A549 (cell line): ENCODE measurements at regions not wholly inside any gene's neighbourhood (a gene's known extent, or its start where the extent isn't known, plus 50 kb on each side); places are given as distances from the start of the nearest gene placed in this dataset.

Experiments
- ATAC-seq, 2 experiments: fragments of 200-7000 bp in 1 of 2; fragments of >200 bp in 1 of 2; cut with Nextera tagmentation in 1 of 2; cut with Tn5 transposase in 1 of 2; 3 replicates each; pipeline versions ENCODE4 v1.8.0 to v1.9.1; 2018 to 2020; ENCODE audit warnings: mild to moderate bottlenecking in 1 of 2, moderate library complexity in 1 of 2
- CTCF ChIA-PET: fragments of 300-600 bp; sonication (Branson Sonifier 250); formaldehyde crosslinking; extraction: SDS; loops from one replicate; lab custom pipeline; 2021; ENCODE audit warnings: antibody characterized with exemption, inconsistent platforms; lab: Yijun Ruan, JAX
- POLR2A ChIA-PET: fragments of 350-600 bp; formaldehyde crosslinking; extraction: SDS; loops from one replicate; lab custom pipeline; 2021; ENCODE audit warnings: antibody characterized with exemption, inconsistent platforms; lab: Yijun Ruan, JAX
- DNase-seq, 2 experiments: peaks; one replicate each; pipeline versions ENCODE4 v3.0.0 to v3.0.0-alpha.2; 2011 to 2016; ENCODE audit warnings: low read depth in 1 of 2, low spot score in 1 of 2
- FAIRE-seq: peaks from 2 replicates; lab custom pipeline; 2011; peaks lifted over from hg19 to GRCh38; lab: Jason Lieb, UNC
- H3K27ac ChIP-seq, 2 experiments: fragments of >200 bp; sonication (Bioruptor Twin); formaldehyde crosslinking; 3 replicates each; pipeline ENCODE4 v1.5.1; 2016 to 2017
- H3K4me1 ChIP-seq: fragments of >200 bp; sonication (Bioruptor Twin); formaldehyde crosslinking; 3 replicates; pipeline ENCODE4 v1.6.1; 2016
- H3K4me2 ChIP-seq: fragments of >200 bp; sonication (Bioruptor Twin); formaldehyde crosslinking; 3 replicates; pipeline ENCODE4 v1.6.1; 2016
- H3K4me3 ChIP-seq: fragments of >200 bp; sonication (Bioruptor Twin); formaldehyde crosslinking; 3 replicates; pipeline ENCODE4 v1.5.1; 2016
- H3K9me3 ChIP-seq: fragments of >200 bp; sonication (Bioruptor Twin); formaldehyde crosslinking; 3 replicates; pipeline ENCODE4 v1.6.1; 2016
- CHD2 ChIP-seq: fragments of 150-350 bp; IDR thresholded peaks from 2 replicates; pipeline ENCODE4 v1.6.1; 2014; ENCODE audit warnings: low read length; ENCODE audit not compliant: partially characterized antibody
- EP300 ChIP-seq, 2 experiments: fragments of >200 bp; sonication (Bioruptor Twin); formaldehyde crosslinking; IDR thresholded peaks; 2 replicates in 1 of 2; 3 replicates in 1 of 2; pipeline ENCODE4 v1.6.1; 2016 to 2017
- FOSB ChIP-seq: fragments of 250-450 bp; sonication (Bioruptor Pico); IDR thresholded peaks from 2 replicates; pipeline ENCODE4 v1.5.0; 2020; ENCODE audit warnings: mild to moderate bottlenecking, moderate library complexity
- HMGXB4 ChIP-seq: fragments of 250-450 bp; sonication (Bioruptor Pico); IDR thresholded peaks from 2 replicates; pipeline ENCODE4 v1.5.0; 2021; ENCODE audit warnings: mild to moderate bottlenecking, moderate library complexity, borderline replicate concordance
- HOXB13 ChIP-seq: fragments of 250-450 bp; sonication (Bioruptor Pico); IDR thresholded peaks from 2 replicates; pipeline ENCODE4 v1.5.0; 2020; ENCODE audit warnings: low read depth, mild to moderate bottlenecking, moderate library complexity
- JUN ChIP-seq, 2 experiments: fragments of >200 bp; sonication (Bioruptor Twin); formaldehyde crosslinking; IDR thresholded peaks; 2 replicates in 1 of 2; 3 replicates in 1 of 2; pipeline ENCODE4 v1.6.1; 2016 to 2017
- MAFK ChIP-seq: fragments of 450-650 bp; IDR thresholded peaks from 2 replicates; pipeline ENCODE4 v1.6.1; 2014; ENCODE audit not compliant: partially characterized antibody
- MAZ ChIP-seq: fragments of 150-350 bp; IDR thresholded peaks from 2 replicates; pipeline ENCODE4 v1.6.1; 2014; ENCODE audit warnings: antibody characterized with exemption, low read depth, low read length, borderline replicate concordance
- MYC ChIP-seq: IDR thresholded peaks from 2 replicates; pipeline ENCODE4 v1.6.1; 2012; ENCODE audit warnings: mild to moderate bottlenecking, inconsistent platforms, low read length, improper control_type of control experiment, borderline replicate concordance
- NR3C1 ChIP-seq: fragments of >200 bp; sonication (Bioruptor Twin); formaldehyde crosslinking; IDR thresholded peaks from 3 replicates; pipeline ENCODE4 v1.6.1; 2017
- POLR2AphosphoS2 ChIP-seq: conservative IDR thresholded peaks from 2 replicates; pipeline ENCODE4 v1.6.1; 2012; ENCODE audit warnings: low read length, improper control_type of control experiment, inconsistent platforms
- RAD21 ChIP-seq, 2 experiments: fragments of >200 bp in 1 of 2; sonication (Bioruptor Twin) in 1 of 2; formaldehyde crosslinking in 1 of 2; IDR thresholded peaks in 1 of 2; conservative IDR thresholded peaks in 1 of 2; 2 replicates in 1 of 2; 3 replicates in 1 of 2; pipeline ENCODE4 v1.6.1; 2012 to 2018; ENCODE audit warnings: inconsistent platforms in 1 of 2
- RCOR1 ChIP-seq: fragments of 150-350 bp; IDR thresholded peaks from 2 replicates; pipeline ENCODE4 v1.6.1; 2014; ENCODE audit warnings: antibody characterized with exemption, low read length, low read depth
- RFX5 ChIP-seq: fragments of 450-650 bp; IDR thresholded peaks from 2 replicates; pipeline ENCODE4 v1.7.1; 2014; ENCODE audit warnings: antibody characterized with exemption, mild to moderate bottlenecking, moderate library complexity
- RNF2 ChIP-seq: fragments of 200-600 bp; sonication (generic); IDR thresholded peaks from 2 replicates; pipeline ENCODE4 v1.6.1; 2016; ENCODE audit warnings: low read depth, mild to moderate bottlenecking, antibody characterized with exemption, moderate library complexity, borderline replicate concordance
- SREBF2 ChIP-seq: fragments of 450-650 bp; IDR thresholded peaks from 2 replicates; pipeline ENCODE4 v1.6.1; 2014; ENCODE audit warnings: mild to moderate bottlenecking, moderate library complexity
- TFCP2L1 ChIP-seq: fragments of 250-450 bp; sonication (Bioruptor Pico); IDR thresholded peaks from 2 replicates; pipeline ENCODE4 v1.5.0; 2021; ENCODE audit warnings: mild to moderate bottlenecking
- TP53 ChIP-seq: fragments of 250-450 bp; sonication (Bioruptor Pico); IDR thresholded peaks from 2 replicates; pipeline ENCODE4 v1.5.0; 2021; ENCODE audit warnings: mild to moderate bottlenecking, moderate library complexity
- ZC3H11A ChIP-seq: fragments of 450-650 bp; IDR thresholded peaks from 2 replicates; pipeline ENCODE4 v1.6.1; 2014; ENCODE audit warnings: antibody characterized with exemption, mild to moderate bottlenecking
- ZNF302 ChIP-seq: fragments of 250-450 bp; sonication (Bioruptor Pico); IDR thresholded peaks from 2 replicates; pipeline ENCODE4 v1.9.0; 2021; ENCODE audit warnings: inconsistent platforms, mild to moderate bottlenecking, moderate library complexity
- WGBS: methylation state at CpG from one replicate; pipeline ENCODE4 v1.1.6; 2017; ENCODE audit errors: missing lambda C conversion rate; 5-methylcytosine and 5-hydroxymethylcytosine counted together
- TF ChIP-seq, protein P1 (sequence below): IDR thresholded peaks from 2 replicates; pipeline ENCODE4 v1.6.1; 2012; ENCODE audit warnings: low read depth, borderline replicate concordance
- TF ChIP-seq, protein P2 (sequence below): fragments of >200 bp; sonication (Bioruptor Twin); formaldehyde crosslinking; IDR thresholded peaks from 3 replicates; pipeline ENCODE4 v1.6.1; 2016

- TF ChIP-seq RNF2 (no peak), ZNF302 (CRISPR knock-in tag) (no peak)
Measured at GRCh38 chr1:70536708-70537366, 125.8 kb downstream of the CTH start (continued).

GRCh38 chr1:70537788-70538187 lies 126.7 kb downstream of the CTH start:
- 10% methylated on average over 3 of the region's 3 CpGs for WGBS
- no peak for ATAC-seq
- TF ChIP-seq, protein P1, sequence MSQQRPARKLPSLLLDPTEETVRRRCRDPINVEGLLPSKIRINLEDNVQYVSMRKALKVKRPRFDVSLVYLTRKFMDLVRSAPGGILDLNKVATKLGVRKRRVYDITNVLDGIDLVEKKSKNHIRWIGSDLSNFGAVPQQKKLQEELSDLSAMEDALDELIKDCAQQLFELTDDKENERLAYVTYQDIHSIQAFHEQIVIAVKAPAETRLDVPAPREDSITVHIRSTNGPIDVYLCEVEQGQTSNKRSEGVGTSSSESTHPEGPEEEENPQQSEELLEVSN, result no peak
- TF ChIP-seq TFCP2L1 (CRISPR knock-in tag) (no peak), JUN (IDR thresholded peaks at IDR 0.05) (no peak), CHD2 (no peak), EP300 (IDR thresholded peaks at IDR 0.05) (no peak), MAFK (no peak), RFX5 (no peak), TP53 (CRISPR knock-in tag) (no peak), ZC3H11A (no peak), SREBF2 (no peak), FOSB (CRISPR knock-in tag) (no peak), NR3C1 (no peak), POLR2AphosphoS2 (no peak), RAD21 (conservative IDR thresholded peaks at IDR 0.05 in 1 of 2, IDR thresholded peaks at IDR 0.05 in 1 of 2) (no peak), HOXB13 (no peak), MYC (no peak), HMGXB4 (no peak), RCOR1 (no peak), MAZ (no peak)
- TF ChIP-seq, protein P2, sequence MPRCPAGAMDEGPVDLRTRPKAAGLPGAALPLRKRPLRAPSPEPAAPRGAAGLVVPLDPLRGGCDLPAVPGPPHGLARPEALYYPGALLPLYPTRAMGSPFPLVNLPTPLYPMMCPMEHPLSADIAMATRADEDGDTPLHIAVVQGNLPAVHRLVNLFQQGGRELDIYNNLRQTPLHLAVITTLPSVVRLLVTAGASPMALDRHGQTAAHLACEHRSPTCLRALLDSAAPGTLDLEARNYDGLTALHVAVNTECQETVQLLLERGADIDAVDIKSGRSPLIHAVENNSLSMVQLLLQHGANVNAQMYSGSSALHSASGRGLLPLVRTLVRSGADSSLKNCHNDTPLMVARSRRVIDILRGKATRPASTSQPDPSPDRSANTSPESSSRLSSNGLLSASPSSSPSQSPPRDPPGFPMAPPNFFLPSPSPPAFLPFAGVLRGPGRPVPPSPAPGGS, result no peak
- Histone ChIP-seq H3K4me3 (no peak overlapping the region), H3K27ac (no peak overlapping the region), H3K9me3 (no peaks in the 10 kb centered on the region), H3K4me1 (no peaks in the 10 kb centered on the region), H3K4me2 (no peak overlapping the region)
- DNase-seq, result no peak
- ChIA-PET POLR2A (no interaction called here), CTCF (interaction anchor here (0.6 kb wide), 1 partner anchor 8 kb away, joined by 3 read pairs; no protein-coding TSS in a partner anchor)
- no peak for FAIRE-seq

DNA sequence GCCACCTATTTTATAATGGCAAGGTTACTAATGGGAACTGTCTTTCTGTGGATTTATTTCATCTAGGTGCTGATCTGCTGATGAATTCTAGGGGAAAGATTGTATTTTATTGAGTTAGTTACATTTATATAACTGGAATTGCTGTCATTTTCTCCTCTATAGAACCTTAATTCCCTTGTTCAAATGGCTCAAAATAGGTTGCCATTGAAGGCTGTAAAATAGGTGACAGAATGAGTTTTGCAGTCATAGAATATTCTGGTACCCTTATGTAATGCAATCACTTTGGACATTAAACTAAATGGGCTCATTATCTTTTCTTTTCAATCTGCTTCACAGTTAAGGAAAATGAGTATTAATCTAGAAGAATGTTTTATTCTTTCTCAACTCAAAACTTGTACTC lies 131.0 kb downstream of the CTH start:
- H3K9me3 ChIP-seq, result no peaks in the 10 kb centered on the region
- DNase-seq (no peak), ATAC-seq (no peak), FAIRE-seq (no peak)
- CTCF ChIA-PET, result no interaction called here
- H3K4me2 ChIP-seq, result no peak overlapping the region
- H3K27ac ChIP-seq, result no peak overlapping the region
- TF ChIP-seq, protein P2, result no peak
- H3K4me3 ChIP-seq, result no peak overlapping the region
- no peaks in the 10 kb centered on the region for H3K4me1 ChIP-seq
- POLR2A ChIA-PET, result no interaction called here
